NCI-H2196 (cell line): ENCODE measurements at regions not wholly inside any gene's neighbourhood (a gene's known extent, or its start where the extent isn't known, plus 50 kb on each side); places are given as distances from the start of the nearest gene placed in this dataset.

Source experiments
- DNase-seq: peaks from one replicate; lab custom pipeline; 2025; ENCODE audit not compliant: unreplicated experiment; lab: John Stamatoyannopoulos, UW

- DNase-seq = peak; percentile 16
Observed at GRCh38 chr10:105950410-105950809, 1214.1 kb downstream of the SORCS1 start.

- no peak for DNase-seq
Observed at GRCh38 chr10:105949721-105950120, 1214.8 kb downstream of the SORCS1 start.

GRCh38 chr10:105925045-105925785 lies 1239.3 kb downstream of the SORCS1 start:
- DNase-seq = no peak

- DNase-seq = no peak
Observed at GRCh38 chr10:105921348-105921747, 1243.2 kb downstream of the SORCS1 start.

- no peak for DNase-seq
Observed at GRCh38 chr10:105914432-105914831, 1250.1 kb downstream of the SORCS1 start.

- no peak for DNase-seq
Observed at GRCh38 chr10:105908701-105909100, 1255.8 kb downstream of the SORCS1 start.

- DNase-seq = no peak
Observed at GRCh38 chr10:105885495-105885894, 1244.4 kb downstream of the SORCS3 start.

- DNase-seq = no peak
Observed at GRCh38 chr10:105879401-105879800, 1238.3 kb downstream of the SORCS3 start.

GRCh38 chr10:105875050-105875449 lies 1234.0 kb downstream of the SORCS3 start:
- DNase-seq = no peak

GRCh38 chr10:105872665-105873064 lies 1231.6 kb downstream of the SORCS3 start:
- no peak for DNase-seq

GRCh38 chr10:105868935-105869334 lies 1227.8 kb downstream of the SORCS3 start:
- DNase-seq = no peak

- DNase-seq = no peak
Observed at GRCh38 chr10:105864854-105865253, 1223.8 kb downstream of the SORCS3 start.

GRCh38 chr10:105857268-105858264 lies 1216.5 kb downstream of the SORCS3 start:
- no peak for DNase-seq

- no peak for DNase-seq
Observed at GRCh38 chr10:105855791-105856190, 1214.7 kb downstream of the SORCS3 start.

GRCh38 chr10:105844676-105845570 lies 1203.8 kb downstream of the SORCS3 start:
- no peak for DNase-seq

- no peak for DNase-seq
Observed at GRCh38 chr10:105844241-105844640, 1203.2 kb downstream of the SORCS3 start.

- no peak for DNase-seq
Observed at GRCh38 chr10:105843786-105844185, 1202.7 kb downstream of the SORCS3 start.

GRCh38 chr10:105840288-105840770 lies 1199.2 kb downstream of the SORCS3 start:
- DNase-seq = no peak

- DNase-seq = no peak
Observed at GRCh38 chr10:105838392-105838791, 1197.3 kb downstream of the SORCS3 start.

GRCh38 chr10:105837951-105838350 lies 1196.9 kb downstream of the SORCS3 start:
- DNase-seq = no peak
